ENCODE measurements at regions not wholly inside any gene's neighbourhood (a gene's known extent, or its start where the extent isn't known, plus 50 kb on each side); places are given as distances from the start of the nearest gene placed in this dataset.

DNA sequence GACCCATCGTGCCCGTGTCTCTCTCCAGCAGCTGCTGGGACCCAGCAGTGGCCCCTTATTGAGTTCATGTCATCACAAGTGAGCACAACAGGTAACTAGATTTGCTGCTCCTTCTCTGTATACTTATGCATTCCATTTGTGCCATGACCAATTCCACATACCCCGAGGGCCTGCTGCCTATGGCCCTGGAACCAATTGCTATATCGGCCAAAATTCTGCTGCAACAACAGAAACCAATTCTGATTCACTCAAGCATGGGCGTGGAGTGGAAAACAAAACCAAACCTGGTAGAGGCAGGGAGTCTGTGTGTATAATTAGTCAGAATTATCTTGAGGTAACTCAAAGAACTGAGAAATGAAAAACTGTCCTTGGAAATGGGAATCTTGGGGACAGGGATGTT lies 516.6 kb downstream of the EPHB1 start:
- TF ChIP-seq POLR2A (IDR thresholded peaks at IDR 0.05; ENCODE audit: low read depth, low read length) (no peak), POLR2AphosphoS5 (IDR thresholded peaks at IDR 0.05; ENCODE audit: low read depth, low read length) (no peak)
